ENCODE measurements at regions not wholly inside any gene's neighbourhood (a gene's known extent, or its start where the extent isn't known, plus 50 kb on each side); places are given as distances from the start of the nearest gene placed in this dataset.

DNA sequence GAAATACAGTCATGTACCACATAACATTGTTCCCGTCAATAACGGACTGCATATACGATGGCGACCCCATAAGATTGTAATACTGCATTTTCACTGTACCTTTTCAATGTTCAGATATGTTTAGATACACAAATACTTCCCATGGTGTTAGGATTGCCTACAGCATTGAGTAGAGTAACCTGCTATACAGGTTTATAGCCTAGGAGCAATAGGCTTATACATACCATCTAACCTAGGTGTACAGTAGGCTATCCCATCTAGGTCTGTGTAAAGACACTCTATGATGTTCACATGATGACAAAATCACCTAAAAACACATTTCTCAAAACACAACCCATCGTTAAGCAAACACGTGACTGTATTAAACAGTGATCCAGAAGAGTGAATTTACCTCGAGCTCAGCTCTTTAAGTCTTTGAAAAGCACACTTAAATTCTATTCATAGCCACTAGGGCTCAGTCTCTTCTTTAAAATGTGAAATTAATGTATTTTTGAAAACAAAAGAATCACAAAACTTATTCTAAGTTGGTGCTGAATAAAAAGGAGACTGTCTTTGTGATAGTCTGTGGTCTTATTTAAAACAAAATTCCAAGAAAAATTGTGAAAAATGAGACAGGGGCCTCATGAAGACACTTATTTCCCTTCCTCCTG, 239.1 kb upstream of the ARID2 start:
- no peak for ATAC-seq
- TF ChIP-seq, protein P1, sequence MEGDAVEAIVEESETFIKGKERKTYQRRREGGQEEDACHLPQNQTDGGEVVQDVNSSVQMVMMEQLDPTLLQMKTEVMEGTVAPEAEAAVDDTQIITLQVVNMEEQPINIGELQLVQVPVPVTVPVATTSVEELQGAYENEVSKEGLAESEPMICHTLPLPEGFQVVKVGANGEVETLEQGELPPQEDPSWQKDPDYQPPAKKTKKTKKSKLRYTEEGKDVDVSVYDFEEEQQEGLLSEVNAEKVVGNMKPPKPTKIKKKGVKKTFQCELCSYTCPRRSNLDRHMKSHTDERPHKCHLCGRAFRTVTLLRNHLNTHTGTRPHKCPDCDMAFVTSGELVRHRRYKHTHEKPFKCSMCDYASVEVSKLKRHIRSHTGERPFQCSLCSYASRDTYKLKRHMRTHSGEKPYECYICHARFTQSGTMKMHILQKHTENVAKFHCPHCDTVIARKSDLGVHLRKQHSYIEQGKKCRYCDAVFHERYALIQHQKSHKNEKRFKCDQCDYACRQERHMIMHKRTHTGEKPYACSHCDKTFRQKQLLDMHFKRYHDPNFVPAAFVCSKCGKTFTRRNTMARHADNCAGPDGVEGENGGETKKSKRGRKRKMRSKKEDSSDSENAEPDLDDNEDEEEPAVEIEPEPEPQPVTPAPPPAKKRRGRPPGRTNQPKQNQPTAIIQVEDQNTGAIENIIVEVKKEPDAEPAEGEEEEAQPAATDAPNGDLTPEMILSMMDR (IDR thresholded peaks at IDR 0.05): no peak
- no peaks in the 10 kb centered on the region for H3K4me1 ChIP-seq (ENCODE audit: low read depth)
- H3K4me3 ChIP-seq: no peak overlapping the region
- H3K9me3 ChIP-seq: no peaks in the 10 kb centered on the region
- intact Hi-C loops (cut with DNase I, micrococcal nuclease): no loop called here
- no peaks in the 10 kb centered on the region for H3K36me3 ChIP-seq (ENCODE audit: low read depth)
- DNase-seq: no peak

DNA sequence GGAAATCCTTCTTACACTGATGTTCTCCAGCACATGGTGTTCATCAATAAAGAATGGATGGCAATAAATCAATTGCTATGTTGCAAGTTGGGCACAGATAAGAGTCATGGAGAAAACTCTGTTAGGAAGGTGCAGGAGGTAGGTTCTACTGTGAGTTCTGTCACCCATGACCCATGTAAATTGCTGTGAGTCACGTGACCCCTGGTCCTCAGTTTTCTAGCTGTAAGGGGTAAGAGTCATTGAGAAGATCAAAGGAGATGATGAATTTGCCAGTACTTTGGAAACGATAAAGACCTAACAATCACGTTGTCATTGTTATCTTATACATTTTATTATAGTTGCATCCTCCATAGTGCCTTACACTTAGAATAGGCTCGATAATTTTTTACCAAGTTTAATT, 235.2 kb upstream of the ARID2 start:
- intact Hi-C loops (cut with DNase I, micrococcal nuclease): no loop called here
- no peak for DNase-seq
- H3K9me3 ChIP-seq: no peaks in the 10 kb centered on the region
- H3K4me1 ChIP-seq (ENCODE audit: low read depth): no peaks in the 10 kb centered on the region
- TF ChIP-seq, protein P1 (IDR thresholded peaks at IDR 0.05): no peak
- no peaks in the 10 kb centered on the region for H3K36me3 ChIP-seq (ENCODE audit: low read depth)
- ATAC-seq: no peak
- no peak overlapping the region for H3K4me3 ChIP-seq

DNA sequence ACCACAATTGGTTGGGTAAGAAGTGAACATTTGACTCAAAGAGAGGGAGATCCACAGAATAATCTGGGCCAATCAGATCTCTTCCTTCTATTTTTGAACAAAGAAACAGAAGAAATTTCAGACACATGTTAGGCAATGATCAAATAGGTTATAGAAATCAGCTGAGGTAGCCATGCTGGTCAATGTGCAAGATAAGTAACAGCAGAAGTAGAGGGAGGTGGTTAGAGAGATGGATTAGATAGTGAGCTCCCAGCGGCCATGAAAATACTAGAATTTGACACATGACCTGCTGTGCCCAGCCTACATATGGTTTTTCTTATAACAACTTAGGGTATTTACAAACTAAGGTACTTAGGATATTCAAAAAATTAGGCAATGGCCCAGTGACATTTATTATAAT, 230.9 kb upstream of the ARID2 start:
- Histone ChIP-seq H3K9me3 (no peaks in the 10 kb centered on the region), H3K4me1 (ENCODE audit: low read depth) (no peaks in the 10 kb centered on the region), H3K4me3 (no peak overlapping the region), H3K36me3 (ENCODE audit: low read depth) (no peaks in the 10 kb centered on the region)
- intact Hi-C loops (cut with DNase I, micrococcal nuclease): no loop called here
- TF ChIP-seq, protein P1 (IDR thresholded peaks at IDR 0.05): no peak
- ATAC-seq: no peak
- no peak for DNase-seq

DNA sequence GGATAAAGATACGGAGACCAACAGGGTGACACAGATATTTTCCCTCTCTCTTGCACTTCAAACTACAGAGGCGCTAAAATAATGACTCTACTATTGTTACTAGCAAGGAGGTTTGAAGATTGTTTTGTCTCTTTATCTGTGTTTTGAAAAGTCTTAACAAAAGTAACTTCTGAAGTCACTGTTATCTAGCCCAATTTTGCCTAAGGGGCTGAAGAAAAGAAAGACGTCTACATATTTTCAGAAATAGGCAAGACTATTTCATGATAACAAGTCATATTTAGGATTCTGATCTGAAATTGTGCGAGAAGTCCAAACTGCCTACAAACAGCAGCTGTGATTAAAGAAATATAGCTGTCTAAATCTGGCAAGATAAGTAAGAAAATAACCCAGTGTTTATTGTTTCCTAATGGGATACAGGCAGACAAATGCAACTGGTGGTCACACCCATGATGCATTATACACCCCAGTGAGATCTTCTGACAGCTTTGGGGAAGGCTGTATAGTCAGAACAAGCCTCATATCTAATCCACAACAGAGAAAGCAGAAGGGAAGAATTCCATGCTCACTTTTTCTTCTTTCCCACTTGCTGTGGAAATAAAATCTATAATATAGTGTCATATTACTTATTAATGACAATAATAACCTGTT, 226.9 kb upstream of the ARID2 start:
- no peaks in the 10 kb centered on the region for H3K4me1 ChIP-seq (ENCODE audit: low read depth)
- TF ChIP-seq, protein P1 (IDR thresholded peaks at IDR 0.05): no peak
- H3K4me3 ChIP-seq: no peak overlapping the region
- no peaks in the 10 kb centered on the region for H3K9me3 ChIP-seq
- ATAC-seq (no peak), DNase-seq (no peak)
- no peaks in the 10 kb centered on the region for H3K36me3 ChIP-seq (ENCODE audit: low read depth)
- intact Hi-C loops (cut with DNase I, micrococcal nuclease): no loop called here

DNA sequence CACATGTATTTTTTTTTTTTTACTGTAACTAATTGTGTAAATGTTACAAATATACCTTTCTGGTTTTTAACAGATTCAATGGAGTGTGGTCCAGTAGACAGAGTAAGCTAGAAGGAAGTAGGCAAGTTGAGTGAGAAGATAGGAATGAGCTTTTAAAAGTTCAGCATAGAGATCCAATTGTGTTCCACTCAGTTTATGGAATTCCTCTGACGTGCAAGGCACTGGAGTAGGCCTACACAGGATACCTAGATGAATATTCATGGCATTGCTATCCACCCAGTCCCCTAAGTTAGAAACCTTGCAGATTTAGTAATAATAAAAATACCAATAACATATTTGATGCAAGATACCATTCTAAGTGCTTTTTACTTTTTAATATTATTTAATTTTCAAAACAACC, 225.6 kb upstream of the ARID2 start:
- DNase-seq (no peak), ATAC-seq (no peak)
- intact Hi-C loops (cut with DNase I, micrococcal nuclease): no loop called here
- TF ChIP-seq, protein P1 (IDR thresholded peaks at IDR 0.05): no peak
- no peaks in the 10 kb centered on the region for H3K36me3 ChIP-seq (ENCODE audit: low read depth)
- H3K4me3 ChIP-seq: no peak overlapping the region
- no peaks in the 10 kb centered on the region for H3K4me1 ChIP-seq (ENCODE audit: low read depth)
- no peaks in the 10 kb centered on the region for H3K9me3 ChIP-seq
